ENCODE measurements at regions not wholly inside any gene's neighbourhood (a gene's known extent, or its start where the extent isn't known, plus 50 kb on each side); places are given as distances from the start of the nearest gene placed in this dataset.

DNA sequence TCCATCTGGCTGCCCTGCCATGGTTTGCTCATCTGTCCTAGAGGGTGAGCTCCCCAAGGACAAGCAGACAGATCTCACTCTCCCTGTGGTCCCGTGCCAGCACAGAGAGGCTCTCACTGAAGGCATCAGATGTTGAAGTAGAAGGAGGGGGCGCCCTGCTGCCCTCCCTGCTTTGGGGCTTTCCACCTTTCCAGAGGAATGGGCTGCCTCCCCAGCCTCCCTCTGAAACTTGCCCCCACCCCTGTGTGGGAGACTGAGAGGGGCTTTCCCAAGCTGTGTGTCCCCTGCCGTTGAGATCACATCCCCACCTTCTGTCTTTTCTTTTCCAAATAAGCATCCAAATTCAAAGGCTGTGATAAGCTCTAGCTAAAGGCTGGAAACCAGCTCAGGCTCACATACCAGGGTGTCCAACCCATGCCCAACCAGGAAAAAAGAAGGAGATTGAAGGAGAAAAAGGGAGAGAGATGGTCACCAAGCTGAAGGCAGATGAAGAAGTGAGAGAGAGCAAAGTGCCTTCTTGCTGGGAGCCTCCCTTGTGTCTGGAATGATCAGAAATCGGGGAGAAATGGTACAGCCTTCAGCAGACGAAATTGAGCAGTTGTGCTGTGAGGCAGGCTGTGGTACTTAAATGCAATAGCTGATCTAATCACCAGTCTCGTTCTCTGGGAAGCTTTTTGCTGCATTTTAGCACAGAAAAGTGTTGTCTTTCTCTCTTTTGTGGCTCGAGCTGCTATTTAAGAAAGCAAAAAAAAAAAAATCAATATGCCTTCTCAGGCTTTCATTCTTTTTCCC is 145.9 kb upstream of the LHX1 start (continued):
- TF ChIP-seq ZNF114 (CRISPR knock-in tag; IDR thresholded peaks at IDR 0.05): no peak
- no peak for TF ChIP-seq POLR2AphosphoS5 (IDR thresholded peaks at IDR 0.05; ENCODE audit: low read depth)

GRCh38 chr17:36791942-36792475 is 145.3 kb upstream of the LHX1 start:
- Mint-ChIP-seq H3K9me3 (no peaks in the 10 kb centered on the region), H3K27ac (no peak overlapping the region), H3K27me3 (ENCODE audit: insufficient read depth, low read depth, poor library complexity) (peaks cover 7% of the 10 kb centered on the region), H3K4me3 (no peak overlapping the region), H3K4me1 (peaks cover 18% of the 10 kb centered on the region), H3K36me3 (ENCODE audit: low read depth) (no peaks in the 10 kb centered on the region)
- DNase-seq (ENCODE audit: low spot score) (no peak), ATAC-seq (peak; percentile 43)
- Histone ChIP-seq H3K4me1 (ENCODE audit: insufficient read depth) (peaks cover 18% of the 10 kb centered on the region), H3K4me3 (no peak overlapping the region), H3K9me2 (ENCODE audit: insufficient read depth) (no peaks in the 10 kb centered on the region), H3K4me2 (peak overlapping the region; percentile 48; the same call in 1 of the 2 replicates), H4K20me1 (replicated peaks; ENCODE audit: insufficient read depth) (no peaks in the 10 kb centered on the region), H3K36me3 (ENCODE audit: insufficient read depth) (no peaks in the 10 kb centered on the region), H3K27me3 (ENCODE audit: insufficient read depth) (no peaks in the 10 kb centered on the region), H2AFZ (no peak overlapping the region; the same call in 1 of the 2 replicates), H3K27ac (ENCODE audit: low read depth) (no peak overlapping the region), H3F3A (replicated peaks; ENCODE audit: low read depth) (no peaks in the 10 kb centered on the region), H3K79me2 (replicated peaks; ENCODE audit: insufficient read depth) (no peaks in the 10 kb centered on the region)
- TF ChIP-seq EZH2phosphoT487 (IDR thresholded peaks at IDR 0.05; ENCODE audit: unreplicated experiment): no peak
- no peak for TF ChIP-seq STAT1 (IDR thresholded peaks at IDR 0.05; ENCODE audit: unreplicated experiment)
- TF ChIP-seq POLR2AphosphoS5 (IDR thresholded peaks at IDR 0.05; ENCODE audit: low read depth): no peak
- no peak for TF ChIP-seq ZNF114 (CRISPR knock-in tag; IDR thresholded peaks at IDR 0.05)
- TF ChIP-seq JUNB (IDR thresholded peaks at IDR 0.05; ENCODE audit: unreplicated experiment): no peak
- TF ChIP-seq ZNF331 (CRISPR knock-in tag; IDR thresholded peaks at IDR 0.05; ENCODE audit: low read depth): no peak
- no peak for TF ChIP-seq EZH2 (IDR thresholded peaks at IDR 0.05; ENCODE audit: low read depth, unreplicated experiment)
- TF ChIP-seq REST (IDR thresholded peaks at IDR 0.05; ENCODE audit: unreplicated experiment): no peak
- TF ChIP-seq, protein P1, sequence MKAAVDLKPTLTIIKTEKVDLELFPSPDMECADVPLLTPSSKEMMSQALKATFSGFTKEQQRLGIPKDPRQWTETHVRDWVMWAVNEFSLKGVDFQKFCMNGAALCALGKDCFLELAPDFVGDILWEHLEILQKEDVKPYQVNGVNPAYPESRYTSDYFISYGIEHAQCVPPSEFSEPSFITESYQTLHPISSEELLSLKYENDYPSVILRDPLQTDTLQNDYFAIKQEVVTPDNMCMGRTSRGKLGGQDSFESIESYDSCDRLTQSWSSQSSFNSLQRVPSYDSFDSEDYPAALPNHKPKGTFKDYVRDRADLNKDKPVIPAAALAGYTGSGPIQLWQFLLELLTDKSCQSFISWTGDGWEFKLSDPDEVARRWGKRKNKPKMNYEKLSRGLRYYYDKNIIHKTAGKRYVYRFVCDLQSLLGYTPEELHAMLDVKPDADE (IDR thresholded peaks at IDR 0.05): no peak
- TF ChIP-seq, protein P2, sequence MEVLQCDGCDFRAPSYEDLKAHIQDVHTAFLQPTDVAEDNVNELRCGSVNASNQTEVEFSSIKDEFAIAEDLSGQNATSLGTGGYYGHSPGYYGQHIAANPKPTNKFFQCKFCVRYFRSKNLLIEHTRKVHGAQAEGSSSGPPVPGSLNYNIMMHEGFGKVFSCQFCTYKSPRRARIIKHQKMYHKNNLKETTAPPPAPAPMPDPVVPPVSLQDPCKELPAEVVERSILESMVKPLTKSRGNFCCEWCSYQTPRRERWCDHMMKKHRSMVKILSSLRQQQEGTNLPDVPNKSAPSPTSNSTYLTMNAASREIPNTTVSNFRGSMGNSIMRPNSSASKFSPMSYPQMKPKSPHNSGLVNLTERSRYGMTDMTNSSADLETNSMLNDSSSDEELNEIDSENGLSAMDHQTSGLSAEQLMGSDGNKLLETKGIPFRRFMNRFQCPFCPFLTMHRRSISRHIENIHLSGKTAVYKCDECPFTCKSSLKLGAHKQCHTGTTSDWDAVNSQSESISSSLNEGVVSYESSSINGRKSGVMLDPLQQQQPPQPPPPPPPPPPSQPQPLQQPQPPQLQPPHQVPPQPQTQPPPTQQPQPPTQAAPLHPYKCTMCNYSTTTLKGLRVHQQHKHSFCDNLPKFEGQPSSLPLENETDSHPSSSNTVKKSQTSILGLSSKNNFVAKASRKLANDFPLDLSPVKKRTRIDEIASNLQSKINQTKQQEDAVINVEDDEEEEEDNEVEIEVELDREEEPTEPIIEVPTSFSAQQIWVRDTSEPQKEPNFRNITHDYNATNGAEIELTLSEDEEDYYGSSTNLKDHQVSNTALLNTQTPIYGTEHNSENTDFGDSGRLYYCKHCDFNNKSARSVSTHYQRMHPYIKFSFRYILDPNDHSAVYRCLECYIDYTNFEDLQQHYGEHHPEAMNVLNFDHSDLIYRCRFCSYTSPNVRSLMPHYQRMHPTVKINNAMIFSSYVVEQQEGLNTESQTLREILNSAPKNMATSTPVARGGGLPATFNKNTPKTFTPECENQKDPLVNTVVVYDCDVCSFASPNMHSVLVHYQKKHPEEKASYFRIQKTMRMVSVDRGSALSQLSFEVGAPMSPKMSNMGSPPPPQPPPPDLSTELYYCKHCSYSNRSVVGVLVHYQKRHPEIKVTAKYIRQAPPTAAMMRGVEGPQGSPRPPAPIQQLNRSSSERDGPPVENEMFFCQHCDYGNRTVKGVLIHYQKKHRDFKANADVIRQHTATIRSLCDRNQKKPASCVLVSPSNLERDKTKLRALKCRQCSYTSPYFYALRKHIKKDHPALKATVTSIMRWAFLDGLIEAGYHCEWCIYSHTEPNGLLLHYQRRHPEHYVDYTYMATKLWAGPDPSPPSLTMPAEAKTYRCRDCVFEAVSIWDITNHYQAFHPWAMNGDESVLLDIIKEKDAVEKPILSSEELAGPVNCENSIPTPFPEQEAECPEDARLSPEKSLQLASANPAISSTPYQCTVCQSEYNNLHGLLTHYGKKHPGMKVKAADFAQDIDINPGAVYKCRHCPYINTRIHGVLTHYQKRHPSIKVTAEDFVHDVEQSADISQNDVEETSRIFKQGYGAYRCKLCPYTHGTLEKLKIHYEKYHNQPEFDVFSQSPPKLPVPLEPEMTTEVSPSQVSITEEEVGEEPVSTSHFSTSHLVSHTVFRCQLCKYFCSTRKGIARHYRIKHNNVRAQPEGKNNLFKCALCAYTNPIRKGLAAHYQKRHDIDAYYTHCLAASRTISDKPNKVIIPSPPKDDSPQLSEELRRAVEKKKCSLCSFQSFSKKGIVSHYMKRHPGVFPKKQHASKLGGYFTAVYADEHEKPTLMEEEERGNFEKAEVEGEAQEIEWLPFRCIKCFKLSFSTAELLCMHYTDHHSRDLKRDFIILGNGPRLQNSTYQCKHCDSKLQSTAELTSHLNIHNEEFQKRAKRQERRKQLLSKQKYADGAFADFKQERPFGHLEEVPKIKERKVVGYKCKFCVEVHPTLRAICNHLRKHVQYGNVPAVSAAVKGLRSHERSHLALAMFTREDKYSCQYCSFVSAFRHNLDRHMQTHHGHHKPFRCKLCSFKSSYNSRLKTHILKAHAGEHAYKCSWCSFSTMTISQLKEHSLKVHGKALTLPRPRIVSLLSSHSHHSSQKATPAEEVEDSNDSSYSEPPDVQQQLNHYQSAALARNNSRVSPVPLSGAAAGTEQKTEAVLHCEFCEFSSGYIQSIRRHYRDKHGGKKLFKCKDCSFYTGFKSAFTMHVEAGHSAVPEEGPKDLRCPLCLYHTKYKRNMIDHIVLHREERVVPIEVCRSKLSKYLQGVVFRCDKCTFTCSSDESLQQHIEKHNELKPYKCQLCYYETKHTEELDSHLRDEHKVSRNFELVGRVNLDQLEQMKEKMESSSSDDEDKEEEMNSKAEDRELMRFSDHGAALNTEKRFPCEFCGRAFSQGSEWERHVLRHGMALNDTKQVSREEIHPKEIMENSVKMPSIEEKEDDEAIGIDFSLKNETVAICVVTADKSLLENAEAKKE (CRISPR knock-in tag; IDR thresholded peaks at IDR 0.05): no peak
- TF ChIP-seq CREB1 (CRISPR knock-in tag; IDR thresholded peaks at IDR 0.05; ENCODE audit: low read depth): no peak

Measured in GM23338 (cell line).